H1 (cell line): ENCODE measurements at regions not wholly inside any gene's neighbourhood (a gene's known extent, or its start where the extent isn't known, plus 50 kb on each side); places are given as distances from the start of the nearest gene placed in this dataset.

Experiments
- CTCF ChIA-PET: fragments of 300-600 bp; sonication (Branson Sonifier 250); formaldehyde crosslinking; loops from one replicate; lab custom pipeline; 2021; ENCODE audit not compliant: partially characterized antibody; lab: Charles Lee
- POLR2A ChIA-PET: fragments of 300-600 bp; sonication (Branson Sonifier 250); formaldehyde crosslinking; loops from one replicate; lab custom pipeline; 2021; ENCODE audit warnings: inconsistent platforms; ENCODE audit not compliant: partially characterized antibody; lab: Charles Lee
- DNase-seq, 2 experiments: peaks; one replicate each; pipeline versions ENCODE4 v3.0.0 to v3.0.0-alpha.2; 2010 to 2022; ENCODE audit warnings: low spot score in 2 of 2, low read depth in 1 of 2, mixed read lengths in 1 of 2
- FAIRE-seq: peaks from 2 replicates; lab custom pipeline; 2011; peaks lifted over from hg19 to GRCh38; lab: Jason Lieb, UNC
- H2AFZ ChIP-seq: 2 replicates; pipeline ENCODE4 v1.8.1; 2012; ENCODE audit warnings: low read length, inconsistent platforms
- H2AK5ac ChIP-seq: 2 replicates; pipeline ENCODE4 v1.6.1; 2013; ENCODE audit warnings: low read depth, low read length
- H2BK120ac ChIP-seq: replicated peaks from 2 replicates; pipeline ENCODE3; 2013; ENCODE audit warnings: low read depth, low read length, inconsistent platforms
- H2BK12ac ChIP-seq: 2 replicates; pipeline ENCODE4 v1.6.1; 2013; ENCODE audit warnings: low read depth, low read length
- H2BK15ac ChIP-seq: 2 replicates; pipeline ENCODE4 v1.6.1; 2013; ENCODE audit warnings: low read length
- H2BK20ac ChIP-seq: 2 replicates; pipeline ENCODE4 v1.6.1; 2013; ENCODE audit warnings: low read length
- H2BK5ac ChIP-seq: 2 replicates; pipeline ENCODE4 v1.6.1; 2013; ENCODE audit warnings: low read depth, low read length
- H3K14ac ChIP-seq: 2 replicates; pipeline ENCODE4 v1.6.1; 2013; ENCODE audit warnings: inconsistent platforms; ENCODE audit not compliant: insufficient read length
- H3K18ac ChIP-seq: 2 replicates; pipeline ENCODE4 v1.6.1; 2013; ENCODE audit warnings: low read length; ENCODE audit errors: extremely low read depth
- H3K23ac ChIP-seq: 2 replicates; pipeline ENCODE4 v1.6.1; 2013; ENCODE audit warnings: inconsistent platforms; ENCODE audit not compliant: insufficient read length
- H3K23me2 ChIP-seq: 2 replicates; pipeline ENCODE4 v1.6.1; 2013; ENCODE audit warnings: low read depth, low read length
- H3K27ac ChIP-seq: 2 replicates; pipeline ENCODE4 v1.6.1; 2011; ENCODE audit warnings: low read depth, low read length, inconsistent platforms
- H3K27me3 ChIP-seq, 4 experiments: replicated peaks in 1 of 4; 1 replicate in 1 of 4; 2 replicates in 3 of 4; pipeline versions ENCODE4 v1.6.1 to v1.8.1; 2011 to 2013; ENCODE audit warnings: low read length in 3 of 4, mild to moderate bottlenecking in 3 of 4, inconsistent platforms in 2 of 4, mixed read lengths in 2 of 4, moderate library complexity in 1 of 4; ENCODE audit not compliant: control insufficient read depth in 3 of 4, insufficient read depth in 3 of 4; ENCODE audit errors: extremely low read depth in 1 of 4
- H3K36me3 ChIP-seq, 4 experiments: 2 replicates each; pipeline versions ENCODE4 v1.6.1 to v1.8.1; 2011 to 2013; ENCODE audit warnings: mild to moderate bottlenecking in 4 of 4, low read length in 3 of 4, moderate library complexity in 2 of 4, control low read depth in 1 of 4, inconsistent platforms in 1 of 4; ENCODE audit not compliant: insufficient read depth in 4 of 4, control insufficient read depth in 2 of 4
- H3K4ac ChIP-seq: replicated peaks from 2 replicates; pipeline ENCODE3; 2013; ENCODE audit warnings: low read length, low read depth, mixed read lengths, inconsistent platforms; ENCODE audit not compliant: insufficient read length
- H3K4me1 ChIP-seq, 4 experiments: replicated peaks in 1 of 4; 1 replicate in 1 of 4; 2 replicates in 3 of 4; pipeline versions ENCODE4 v1.6.1 to v1.8.1; 2011 to 2013; ENCODE audit warnings: low read length in 3 of 4, inconsistent platforms in 2 of 4, mixed read lengths in 1 of 4; ENCODE audit not compliant: insufficient read depth in 4 of 4, control insufficient read depth in 3 of 4
- H3K4me2 ChIP-seq, 2 experiments: 2 replicates each; pipeline versions ENCODE4 v1.6.1 to v1.8.1; 2011 to 2013; ENCODE audit warnings: low read depth in 2 of 2, low read length in 2 of 2, control low read depth in 1 of 2, inconsistent platforms in 1 of 2, mild to moderate bottlenecking in 1 of 2; ENCODE audit not compliant: insufficient read depth in 1 of 2
- H3K4me3 ChIP-seq, 4 experiments: fragments of 200-600, 300-600 bp in 1 of 4; sonication (generic), shearing (Covaris generic), sonication (Bioruptor Twin) in 1 of 4; 2 replicates each; pipeline versions ENCODE4 v1.5.1 to v1.8.1; 2011 to 2016; ENCODE audit warnings: low read length in 4 of 4, low read depth in 3 of 4, control low read depth in 2 of 4, inconsistent platforms in 2 of 4, mild to moderate bottlenecking in 2 of 4, mixed read lengths in 1 of 4, moderate library complexity in 1 of 4; ENCODE audit not compliant: insufficient read depth in 2 of 4; ENCODE audit errors: extremely low read depth in 1 of 4
- H3K56ac ChIP-seq: replicated peaks from 2 replicates; pipeline ENCODE3; 2013; ENCODE audit warnings: low read depth, mild to moderate bottlenecking, mixed read lengths, low read length, inconsistent platforms; ENCODE audit not compliant: insufficient read length
- H3K79me1 ChIP-seq: 2 replicates; pipeline ENCODE4 v1.6.1; 2013; ENCODE audit warnings: low read depth, low read length, control low read depth
- H3K79me2 ChIP-seq, 2 experiments: 2 replicates each; pipeline versions ENCODE4 v1.6.1 to v1.8.1; 2012 to 2013; ENCODE audit warnings: low read length in 2 of 2, mild to moderate bottlenecking in 2 of 2, inconsistent platforms in 1 of 2; ENCODE audit not compliant: insufficient read depth in 2 of 2, control insufficient read depth in 1 of 2
- H3K9ac ChIP-seq, 4 experiments: replicated peaks in 1 of 4; 1 replicate in 1 of 4; 2 replicates in 3 of 4; pipeline versions ENCODE4 v1.6.1 to v1.8.1; 2011 to 2013; ENCODE audit warnings: low read depth in 3 of 4, low read length in 3 of 4, control low read depth in 2 of 4, mild to moderate bottlenecking in 2 of 4, moderate library complexity in 2 of 4, inconsistent platforms in 1 of 4; ENCODE audit errors: extremely low read depth in 1 of 4
- H3K9me3 ChIP-seq, 2 experiments: 2 replicates each; pipeline versions ENCODE4 v1.6.1 to v1.8.1; 2012 to 2013; ENCODE audit warnings: mild to moderate bottlenecking in 2 of 2, moderate library complexity in 2 of 2, control low read depth in 1 of 2, inconsistent platforms in 1 of 2, low read depth in 1 of 2, low read length in 1 of 2, mixed read lengths in 1 of 2; ENCODE audit not compliant: insufficient read depth in 2 of 2
- H4K20me1 ChIP-seq, 2 experiments: replicated peaks in 1 of 2; 2 replicates each; pipeline versions ENCODE3 to v1.8.1; 2011 to 2013; ENCODE audit warnings: inconsistent platforms in 2 of 2, low read length in 2 of 2, mild to moderate bottlenecking in 1 of 2; ENCODE audit not compliant: insufficient read depth in 2 of 2, control insufficient read depth in 1 of 2
- H4K5ac ChIP-seq: 2 replicates; pipeline ENCODE4 v1.6.1; 2013; ENCODE audit warnings: low read length, low read depth, mixed read lengths, inconsistent platforms; ENCODE audit not compliant: insufficient read length
- H4K8ac ChIP-seq: 2 replicates; pipeline ENCODE4 v1.8.0; 2013; ENCODE audit warnings: mild to moderate bottlenecking, moderate library complexity, low read length, inconsistent platforms; ENCODE audit not compliant: insufficient read depth; ENCODE audit errors: extremely low read depth
- H4K91ac ChIP-seq: replicated peaks from 2 replicates; pipeline ENCODE3; 2013; ENCODE audit warnings: low read length, mixed read lengths, inconsistent platforms; ENCODE audit not compliant: insufficient read length
- ASH2L ChIP-seq: fragments of 200-600, 300-600 bp; sonication (generic); IDR thresholded peaks from one replicate; pipeline ENCODE4 v1.7.1; 2017; ENCODE audit warnings: low read length
- JUN ChIP-seq: IDR thresholded peaks from 2 replicates; pipeline ENCODE4 v1.6.1; 2011; ENCODE audit warnings: low read depth, mild to moderate bottlenecking, improper control_type of control experiment, low read length
- MAFK ChIP-seq: IDR thresholded peaks from 2 replicates; pipeline ENCODE4 v1.6.1; 2012; ENCODE audit warnings: low read depth, mild to moderate bottlenecking, improper control_type of control experiment, low read length
- NANOG ChIP-seq: IDR thresholded peaks from 2 replicates; pipeline ENCODE4 v1.6.1; 2011; ENCODE audit warnings: low read length, low read depth, mild to moderate bottlenecking, inconsistent platforms; ENCODE audit not compliant: insufficient read depth, poor library complexity, severe bottlenecking
- RAD21 ChIP-seq, 2 experiments: IDR thresholded peaks in 1 of 2; conservative IDR thresholded peaks in 1 of 2; 2 replicates each; pipeline ENCODE4 v1.6.1; 2011; ENCODE audit warnings: low read depth in 2 of 2, low read length in 2 of 2, improper control_type of control experiment in 1 of 2, inconsistent platforms in 1 of 2, mild to moderate bottlenecking in 1 of 2, moderate library complexity in 1 of 2
- RBBP5 ChIP-seq: IDR thresholded peaks from 2 replicates; pipeline ENCODE4 v1.7.1; 2012; ENCODE audit warnings: low read depth, mild to moderate bottlenecking, inconsistent platforms, low read length, moderate library complexity, borderline replicate concordance
- RXRA ChIP-seq: IDR thresholded peaks from 2 replicates; pipeline ENCODE4 v1.6.1; 2011; ENCODE audit warnings: low read depth, mild to moderate bottlenecking, low read length, moderate library complexity; ENCODE audit not compliant: insufficient read depth
- SP1 ChIP-seq: IDR thresholded peaks from 2 replicates; pipeline ENCODE4 v1.6.1; 2011; ENCODE audit warnings: low read depth, low read length
- SUZ12 ChIP-seq: fragments of 200-600 bp; sonication (generic); IDR thresholded peaks from 2 replicates; pipeline ENCODE4 v1.6.1; 2012; ENCODE audit warnings: mild to moderate bottlenecking, inconsistent platforms, low read length, moderate library complexity, mixed read lengths
- TAF7 ChIP-seq: optimal IDR thresholded peaks from 2 replicates; pipeline ENCODE3; 2011; ENCODE audit warnings: low read depth, mild to moderate bottlenecking, inconsistent platforms, low read length, moderate library complexity, borderline replicate concordance
- TBP ChIP-seq: IDR thresholded peaks from 2 replicates; pipeline ENCODE4 v1.6.1; 2011; ENCODE audit warnings: low read depth, low read length, improper control_type of control experiment
- TCF12 ChIP-seq: IDR thresholded peaks from 2 replicates; pipeline ENCODE4 v1.6.1; 2011; ENCODE audit warnings: low read depth, mild to moderate bottlenecking, low read length
- WGBS, 2 experiments: shearing (Covaris generic) in 1 of 2; methylation state at CpG; one replicate each; pipeline versions ENCODE4 v1.1.6 to v1.1.7; 2013 to 2015; ENCODE audit warnings: low lambda C conversion rate in 2 of 2, mixed read lengths in 2 of 2, inconsistent platforms in 1 of 2, low coverage in 1 of 2, missing lambda C conversion rate in 1 of 2; ENCODE audit not compliant: insufficient replicate concordance in 2 of 2, insufficient coverage in 1 of 2, insufficient read length in 1 of 2; ENCODE audit errors: extremely low coverage in 1 of 2, missing lambda C conversion rate in 1 of 2; 5-methylcytosine and 5-hydroxymethylcytosine counted together
- TF ChIP-seq, protein P1 (sequence below): IDR thresholded peaks from 2 replicates; pipeline ENCODE4 v1.6.1; 2012; ENCODE audit warnings: inconsistent platforms
- TF ChIP-seq, protein P2 (sequence below): IDR thresholded peaks from 2 replicates; pipeline ENCODE4 v1.6.1; 2012; ENCODE audit warnings: inconsistent platforms

DNA sequence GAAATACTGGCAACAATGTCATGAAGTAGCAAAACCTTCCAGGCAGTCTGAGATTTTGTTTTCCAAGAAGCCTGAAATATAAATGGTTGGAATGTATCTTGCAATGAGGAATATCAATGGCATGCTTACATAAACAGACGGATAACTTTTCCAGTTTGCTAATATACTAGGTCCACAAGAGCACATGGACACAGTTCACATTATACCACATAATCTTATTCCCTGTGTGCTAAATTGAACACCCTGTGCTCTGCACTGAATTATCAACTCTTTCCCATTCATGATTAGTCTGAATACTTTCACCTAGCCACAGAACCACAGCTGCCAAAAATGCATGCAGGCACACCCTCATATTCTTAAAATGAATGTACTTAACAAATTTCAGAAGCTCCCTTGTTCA lies 274.3 kb downstream of the COL12A1 start:
- ChIA-PET CTCF (interaction anchor here (1.0 to 1.4 kb wide), 3 partner anchors 9 to 271 kb away, joined by 3 read pairs; no protein-coding TSS in a partner anchor), POLR2A (no interaction called here)
- Histone ChIP-seq H3K4me1 (peaks cover 0 to 4% (median 0%) of the 10 kb centered on the region in 4 experiments; a peak in 2 of 7 replicates), H3K27ac (no peak overlapping the region), H3K9ac (no peak overlapping the region), H3K27me3 (no peaks in the 10 kb centered on the region), H3K4me3 (no peak overlapping the region), H2AFZ (no peak overlapping the region), H2AK5ac (no peak overlapping the region), H3K14ac (no peak overlapping the region), H2BK120ac (no peak overlapping the region), H4K91ac (no peak overlapping the region), H3K23ac (no peak overlapping the region), H3K79me1 (no peaks in the 10 kb centered on the region), H3K56ac (no peak overlapping the region), H2BK15ac (no peak overlapping the region), H4K20me1 (no peaks in the 10 kb centered on the region), H4K5ac (no peak overlapping the region), H3K4me2 (no peak overlapping the region), H2BK5ac (no peak overlapping the region), H3K23me2 (no peaks in the 10 kb centered on the region), H3K18ac (no peak overlapping the region), H2BK20ac (no peak overlapping the region), H3K79me2 (no peaks in the 10 kb centered on the region), H3K36me3 (no peaks in the 10 kb centered on the region), H4K8ac (no peak overlapping the region), H3K4ac (no peak overlapping the region), H2BK12ac (no peak overlapping the region), H3K9me3 (no peaks in the 10 kb centered on the region)
- WGBS, 2 experiments = 80% methylated on average over 1 of the region's 1 CpG; no CpG with 5 or more reads in 1 of the 2 experiments
- DNase-seq (no peak), FAIRE-seq (no peak)
- TF ChIP-seq ASH2L = no peak
- TF ChIP-seq MAFK = no peak
- TF ChIP-seq, protein P1, sequence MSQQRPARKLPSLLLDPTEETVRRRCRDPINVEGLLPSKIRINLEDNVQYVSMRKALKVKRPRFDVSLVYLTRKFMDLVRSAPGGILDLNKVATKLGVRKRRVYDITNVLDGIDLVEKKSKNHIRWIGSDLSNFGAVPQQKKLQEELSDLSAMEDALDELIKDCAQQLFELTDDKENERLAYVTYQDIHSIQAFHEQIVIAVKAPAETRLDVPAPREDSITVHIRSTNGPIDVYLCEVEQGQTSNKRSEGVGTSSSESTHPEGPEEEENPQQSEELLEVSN = no peak
- no peak for TF ChIP-seq RAD21 (IDR thresholded peaks at IDR 0.05 in 1 of 2, conservative IDR thresholded peaks at IDR 0.05 in 1 of 2; ENCODE audit: low read depth in 2 of 2, low read length in 2 of 2)
- TF ChIP-seq JUN = no peak
- no peak for TF ChIP-seq TCF12
- TF ChIP-seq RBBP5 = no peak
- TF ChIP-seq TAF7 = no peak
- TF ChIP-seq SP1 = no peak
- TF ChIP-seq, protein P2, sequence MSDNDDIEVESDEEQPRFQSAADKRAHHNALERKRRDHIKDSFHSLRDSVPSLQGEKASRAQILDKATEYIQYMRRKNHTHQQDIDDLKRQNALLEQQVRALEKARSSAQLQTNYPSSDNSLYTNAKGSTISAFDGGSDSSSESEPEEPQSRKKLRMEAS = no peak
- TF ChIP-seq TBP = no peak
- TF ChIP-seq SUZ12 = no peak
- no peak for TF ChIP-seq NANOG
- no peak for TF ChIP-seq RXRA
